SK-N-MC (cell line): ENCODE measurements at regions not wholly inside any gene's neighbourhood (a gene's known extent, or its start where the extent isn't known, plus 50 kb on each side); places are given as distances from the start of the nearest gene placed in this dataset.

Experiments
- EZH2 ChIP-seq: fragments of 200-600 bp; sonication (generic); IDR thresholded peaks from one replicate; pipeline ENCODE4 v1.6.1; 2017; ENCODE audit warnings: antibody characterized with exemption
- FOXP2 ChIP-seq: optimal IDR thresholded peaks from 2 replicates; pipeline ENCODE3; 2011; ENCODE audit warnings: mild to moderate bottlenecking, moderate library complexity; ENCODE audit not compliant: insufficient read depth; ENCODE audit errors: extremely low read length, control extremely low read depth
- POLR2AphosphoS5 ChIP-seq: IDR thresholded peaks from 2 replicates; pipeline ENCODE4 v1.6.1; 2012; ENCODE audit warnings: mild to moderate bottlenecking, low read depth, low read length, borderline replicate concordance

GRCh38 chrX:115898382-115899001 lies 272.1 kb upstream of the AGTR2 start:
- TF ChIP-seq EZH2 (no peak), POLR2AphosphoS5 (no peak), FOXP2 (no peak)
